ENCODE measurements at regions not wholly inside any gene's neighbourhood (a gene's known extent, or its start where the extent isn't known, plus 50 kb on each side); places are given as distances from the start of the nearest gene placed in this dataset.

GRCh38 chr2:105621038-105621437, 123.7 kb upstream of the NCK2 start:
- H3K27ac ChIP-seq, result no peak overlapping the region
- H3K4me3 ChIP-seq, result no peak overlapping the region
- no peaks in the 10 kb centered on the region for H3K9me3 ChIP-seq (replicated peaks)
- H3K36me3 ChIP-seq, result no peaks in the 10 kb centered on the region
- peaks cover 5% of the 10 kb centered on the region; the same call in 1 of the 2 replicates for H3K4me1 ChIP-seq
- no peak for DNase-seq
- H3K27me3 ChIP-seq, result no peaks in the 10 kb centered on the region

GRCh38 chr2:105618351-105618659, 126.4 kb upstream of the NCK2 start:
- H3K27me3 ChIP-seq, result no peaks in the 10 kb centered on the region
- no peak overlapping the region for H3K4me3 ChIP-seq
- no peaks in the 10 kb centered on the region for H3K36me3 ChIP-seq
- H3K27ac ChIP-seq, result no peak overlapping the region
- H3K9me3 ChIP-seq (replicated peaks), result no peaks in the 10 kb centered on the region
- H3K4me1 ChIP-seq, result peaks cover 5% of the 10 kb centered on the region; the same call in 1 of the 2 replicates
- DNase-seq, result no peak

GRCh38 chr2:105617631-105618350, 126.9 kb upstream of the NCK2 start:
- DNase-seq, result peak; percentile 12 to 29
- Histone ChIP-seq H3K4me3 (no peak overlapping the region), H3K36me3 (no peaks in the 10 kb centered on the region), H3K27ac (no peak overlapping the region), H3K9me3 (replicated peaks) (no peaks in the 10 kb centered on the region), H3K4me1 (peaks cover 5% of the 10 kb centered on the region; the same call in 1 of the 2 replicates), H3K27me3 (no peaks in the 10 kb centered on the region)

- no peaks in the 10 kb centered on the region for H3K36me3 ChIP-seq
- no peak overlapping the region for H3K4me3 ChIP-seq
- no peak overlapping the region for H3K27ac ChIP-seq
- no peaks in the 10 kb centered on the region for H3K9me3 ChIP-seq (replicated peaks)
- no peak for DNase-seq
- H3K4me1 ChIP-seq, result peaks cover 9% of the 10 kb centered on the region; the same call in 1 of the 2 replicates
- no peaks in the 10 kb centered on the region for H3K27me3 ChIP-seq
These were observed 129.4 kb upstream of the NCK2 start for GRCh38 chr2:105615305-105615704.

GRCh38 chr2:105611811-105612424, 132.8 kb upstream of the NCK2 start:
- Histone ChIP-seq H3K4me3 (no peak overlapping the region), H3K9me3 (replicated peaks) (no peaks in the 10 kb centered on the region), H3K27ac (no peak overlapping the region), H3K4me1 (peaks cover 4% of the 10 kb centered on the region; the same call in 1 of the 2 replicates), H3K27me3 (no peaks in the 10 kb centered on the region), H3K36me3 (no peaks in the 10 kb centered on the region)
- no peak for DNase-seq

GRCh38 chr2:105611333-105611637, 133.4 kb upstream of the NCK2 start:
- H3K27ac ChIP-seq, result no peak overlapping the region

GRCh38 chr2:105610576-105611332, 134.0 kb upstream of the NCK2 start:
- H3K27ac ChIP-seq, result no peak overlapping the region
- no peak overlapping the region for H3K4me3 ChIP-seq
- peaks cover 9% of the 10 kb centered on the region; the same call in 1 of the 2 replicates for H3K4me1 ChIP-seq
- DNase-seq, result peak in 1 of 2 experiments; percentile 35
- no peaks in the 10 kb centered on the region for H3K36me3 ChIP-seq
- H3K9me3 ChIP-seq (replicated peaks), result no peaks in the 10 kb centered on the region
- H3K27me3 ChIP-seq, result no peaks in the 10 kb centered on the region

More at GRCh38 chr2:105611333-105611637, 133.4 kb upstream of the NCK2 start:
- DNase-seq, result no peak
- Histone ChIP-seq H3K36me3 (no peaks in the 10 kb centered on the region), H3K27me3 (no peaks in the 10 kb centered on the region), H3K4me3 (no peak overlapping the region), H3K4me1 (peaks cover 6% of the 10 kb centered on the region; the same call in 1 of the 2 replicates), H3K9me3 (replicated peaks) (no peaks in the 10 kb centered on the region)

- H3K27me3 ChIP-seq, result no peaks in the 10 kb centered on the region
- H3K4me3 ChIP-seq, result no peak overlapping the region
- no peak overlapping the region for H3K27ac ChIP-seq
- peaks cover 9% of the 10 kb centered on the region; the same call in 1 of the 2 replicates for H3K4me1 ChIP-seq
- no peaks in the 10 kb centered on the region for H3K36me3 ChIP-seq
- no peak for DNase-seq
- no peaks in the 10 kb centered on the region for H3K9me3 ChIP-seq (replicated peaks)
These were observed 134.8 kb upstream of the NCK2 start for GRCh38 chr2:105609746-105610402.

- H3K4me1 ChIP-seq, result peaks cover 9% of the 10 kb centered on the region; the same call in 1 of the 2 replicates
- no peaks in the 10 kb centered on the region for H3K27me3 ChIP-seq
- no peak overlapping the region for H3K27ac ChIP-seq
- no peaks in the 10 kb centered on the region for H3K9me3 ChIP-seq (replicated peaks)
- no peak for DNase-seq
- H3K4me3 ChIP-seq, result no peak overlapping the region
- no peaks in the 10 kb centered on the region for H3K36me3 ChIP-seq
These were observed 136.7 kb upstream of the NCK2 start for GRCh38 chr2:105607920-105608504.

GRCh38 chr2:105606081-105606480, 138.6 kb upstream of the NCK2 start:
- Histone ChIP-seq H3K36me3 (no peaks in the 10 kb centered on the region), H3K9me3 (replicated peaks) (no peaks in the 10 kb centered on the region), H3K4me1 (peaks cover 6% of the 10 kb centered on the region; the same call in 1 of the 2 replicates), H3K27me3 (no peaks in the 10 kb centered on the region), H3K27ac (no peak overlapping the region), H3K4me3 (no peak overlapping the region)
- peak; percentile 17 to 51 for DNase-seq

GRCh38 chr2:105604938-105605337, 139.8 kb upstream of the NCK2 start:
- Histone ChIP-seq H3K27me3 (no peaks in the 10 kb centered on the region), H3K9me3 (replicated peaks) (no peaks in the 10 kb centered on the region), H3K36me3 (no peaks in the 10 kb centered on the region), H3K27ac (no peak overlapping the region), H3K4me3 (no peak overlapping the region), H3K4me1 (peaks cover 4% of the 10 kb centered on the region; the same call in 1 of the 2 replicates)
- no peak for DNase-seq

GRCh38 chr2:105600949-105601794, 143.5 kb upstream of the NCK2 start:
- Histone ChIP-seq H3K27me3 (no peaks in the 10 kb centered on the region), H3K4me3 (no peak overlapping the region), H3K27ac (no peak overlapping the region), H3K4me1 (peaks cover 1% of the 10 kb centered on the region; the same call in 1 of the 2 replicates), H3K9me3 (replicated peaks) (no peaks in the 10 kb centered on the region), H3K36me3 (no peaks in the 10 kb centered on the region)
- no peak for DNase-seq

- Histone ChIP-seq H3K4me3 (no peak overlapping the region), H3K4me1 (no peaks in the 10 kb centered on the region), H3K36me3 (no peaks in the 10 kb centered on the region), H3K27ac (no peak overlapping the region), H3K9me3 (replicated peaks) (no peaks in the 10 kb centered on the region), H3K27me3 (no peaks in the 10 kb centered on the region)
- DNase-seq, result no peak
These were observed 144.1 kb upstream of the NCK2 start for GRCh38 chr2:105600602-105600948.

GRCh38 chr2:105600037-105600442, 144.7 kb upstream of the NCK2 start:
- no peaks in the 10 kb centered on the region for H3K36me3 ChIP-seq
- H3K4me1 ChIP-seq, result no peaks in the 10 kb centered on the region
- no peaks in the 10 kb centered on the region for H3K27me3 ChIP-seq
- H3K27ac ChIP-seq, result no peak overlapping the region
- no peak overlapping the region for H3K4me3 ChIP-seq
- H3K9me3 ChIP-seq (replicated peaks), result no peaks in the 10 kb centered on the region
- no peak for DNase-seq
